ENCODE measurements at regions not wholly inside any gene's neighbourhood (a gene's known extent, or its start where the extent isn't known, plus 50 kb on each side); places are given as distances from the start of the nearest gene placed in this dataset.

DNA sequence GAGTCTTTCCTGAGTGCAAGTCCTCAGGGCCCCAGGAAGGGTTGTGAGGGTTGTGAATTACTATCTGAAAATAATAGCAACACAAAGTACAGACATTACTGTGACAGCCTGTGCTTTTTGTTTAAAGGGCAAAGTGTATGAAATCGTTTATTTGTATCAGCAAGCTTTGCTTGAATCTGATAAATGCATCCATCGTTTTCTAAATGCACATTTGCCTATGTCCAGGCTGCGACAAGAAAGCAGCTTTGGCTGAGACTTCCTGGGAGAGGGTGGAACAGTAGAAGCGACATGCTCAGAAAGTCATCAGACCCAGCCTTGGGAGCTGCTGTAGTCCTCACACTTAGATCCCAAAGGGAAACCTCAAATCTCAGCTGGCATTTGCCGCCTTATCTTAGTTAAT lies 524.2 kb upstream of the SALL3 start:
- no peak for TF ChIP-seq POLR2A (IDR thresholded peaks at IDR 0.05)
- TF ChIP-seq, protein P1, sequence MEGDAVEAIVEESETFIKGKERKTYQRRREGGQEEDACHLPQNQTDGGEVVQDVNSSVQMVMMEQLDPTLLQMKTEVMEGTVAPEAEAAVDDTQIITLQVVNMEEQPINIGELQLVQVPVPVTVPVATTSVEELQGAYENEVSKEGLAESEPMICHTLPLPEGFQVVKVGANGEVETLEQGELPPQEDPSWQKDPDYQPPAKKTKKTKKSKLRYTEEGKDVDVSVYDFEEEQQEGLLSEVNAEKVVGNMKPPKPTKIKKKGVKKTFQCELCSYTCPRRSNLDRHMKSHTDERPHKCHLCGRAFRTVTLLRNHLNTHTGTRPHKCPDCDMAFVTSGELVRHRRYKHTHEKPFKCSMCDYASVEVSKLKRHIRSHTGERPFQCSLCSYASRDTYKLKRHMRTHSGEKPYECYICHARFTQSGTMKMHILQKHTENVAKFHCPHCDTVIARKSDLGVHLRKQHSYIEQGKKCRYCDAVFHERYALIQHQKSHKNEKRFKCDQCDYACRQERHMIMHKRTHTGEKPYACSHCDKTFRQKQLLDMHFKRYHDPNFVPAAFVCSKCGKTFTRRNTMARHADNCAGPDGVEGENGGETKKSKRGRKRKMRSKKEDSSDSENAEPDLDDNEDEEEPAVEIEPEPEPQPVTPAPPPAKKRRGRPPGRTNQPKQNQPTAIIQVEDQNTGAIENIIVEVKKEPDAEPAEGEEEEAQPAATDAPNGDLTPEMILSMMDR (IDR thresholded peaks at IDR 0.05) = no peak
- Histone ChIP-seq H3K27me3 (no peaks in the 10 kb centered on the region), H3K27ac (no peak overlapping the region), H3K4me3 (no peak overlapping the region), H3K36me3 (no peaks in the 10 kb centered on the region), H3K4me1 (no peaks in the 10 kb centered on the region), H3K9me3 (no peaks in the 10 kb centered on the region)
- intact Hi-C loops (cut with DNase I) = no loop called here
- no peak for DNase-seq (ENCODE audit: extremely low spot score in 2 of 2)

DNA sequence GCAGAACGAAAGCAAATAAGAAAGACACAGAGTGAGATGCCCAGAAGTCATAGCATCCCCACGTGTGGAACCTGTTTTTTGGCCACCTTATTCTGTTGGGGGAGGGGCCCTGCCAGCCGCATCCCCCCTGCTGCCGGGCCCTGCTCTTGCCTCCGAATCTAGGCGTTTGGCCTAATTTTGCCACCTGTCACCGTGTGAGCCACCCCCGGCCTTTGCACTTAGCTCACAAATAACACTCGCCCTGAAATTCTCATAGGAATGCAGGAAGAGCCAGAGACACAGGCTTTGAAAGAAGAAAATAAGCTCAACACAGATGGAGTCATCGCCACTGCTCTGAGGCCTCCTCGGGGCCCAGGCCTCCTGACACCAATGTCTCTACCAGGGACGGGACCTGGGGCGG lies 522.6 kb upstream of the SALL3 start:
- no peak for DNase-seq (ENCODE audit: extremely low spot score in 2 of 2)
- TF ChIP-seq, protein P1 (IDR thresholded peaks at IDR 0.05) = no peak
- TF ChIP-seq POLR2A (IDR thresholded peaks at IDR 0.05) = no peak
- TF ChIP-seq POLR2AphosphoS5 (IDR thresholded peaks at IDR 0.05; ENCODE audit: insufficient read depth in 1 of 2, low read depth in 1 of 2) = no peak
- no peaks in the 10 kb centered on the region for H3K4me1 ChIP-seq
- H3K9me3 ChIP-seq = no peaks in the 10 kb centered on the region
- no peaks in the 10 kb centered on the region for H3K36me3 ChIP-seq
- H3K27ac ChIP-seq = no peak overlapping the region
- H3K4me3 ChIP-seq = no peak overlapping the region
- H3K27me3 ChIP-seq = no peaks in the 10 kb centered on the region
- intact Hi-C loops (cut with DNase I) = no loop called here

DNA sequence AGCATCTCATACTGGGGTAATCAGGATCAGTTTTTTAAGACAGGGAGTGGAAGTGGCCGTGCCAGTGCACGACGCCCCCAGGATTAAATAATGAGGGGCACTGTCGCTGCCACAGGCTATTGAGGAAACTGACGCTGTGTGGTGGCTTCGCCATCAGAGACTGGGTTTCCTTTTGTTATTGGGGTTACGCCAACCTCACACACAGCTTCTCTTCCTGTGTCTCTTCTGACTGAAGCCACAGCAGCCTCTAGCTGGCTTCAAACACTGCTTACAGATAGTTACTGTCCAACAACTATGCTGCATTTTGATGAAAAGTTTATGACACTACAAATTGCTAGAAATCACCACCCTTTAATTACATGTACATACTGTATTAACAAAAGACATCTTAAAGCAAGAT lies 521.9 kb upstream of the SALL3 start:
- H3K36me3 ChIP-seq = no peaks in the 10 kb centered on the region
- no peak for DNase-seq (ENCODE audit: extremely low spot score in 2 of 2)
- no peak overlapping the region for H3K4me3 ChIP-seq
- intact Hi-C loops (cut with DNase I) = no loop called here
- H3K4me1 ChIP-seq = no peaks in the 10 kb centered on the region
- no peak overlapping the region for H3K27ac ChIP-seq
- TF ChIP-seq POLR2AphosphoS5 (IDR thresholded peaks at IDR 0.05; ENCODE audit: insufficient read depth in 1 of 2, low read depth in 1 of 2) = no peak
- no peak for TF ChIP-seq POLR2A (IDR thresholded peaks at IDR 0.05)
- TF ChIP-seq, protein P1 (IDR thresholded peaks at IDR 0.05) = no peak
- no peaks in the 10 kb centered on the region for H3K27me3 ChIP-seq
- no peaks in the 10 kb centered on the region for H3K9me3 ChIP-seq

DNA sequence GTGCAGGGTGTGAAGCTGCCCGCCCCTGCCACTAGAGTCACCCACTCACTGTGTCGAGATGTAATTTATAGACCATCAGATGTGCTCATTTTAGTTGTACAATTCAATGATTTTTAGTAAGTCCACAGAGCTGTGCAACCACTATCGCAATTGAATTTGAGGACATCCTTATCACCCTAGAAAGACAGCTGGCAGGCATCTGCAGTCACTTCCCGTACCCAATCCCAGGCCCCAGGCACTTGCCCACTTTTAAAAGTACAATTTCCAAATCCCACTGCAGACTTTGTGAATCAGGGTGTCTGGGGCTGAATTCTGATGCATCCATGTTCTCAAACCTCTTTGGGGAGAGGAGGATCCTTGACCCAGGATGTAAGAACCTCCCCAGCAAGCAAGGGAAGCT lies 521.3 kb upstream of the SALL3 start:
- Histone ChIP-seq H3K36me3 (no peaks in the 10 kb centered on the region), H3K27me3 (no peaks in the 10 kb centered on the region), H3K4me3 (no peak overlapping the region), H3K9me3 (no peaks in the 10 kb centered on the region), H3K27ac (no peak overlapping the region), H3K4me1 (no peaks in the 10 kb centered on the region)
- no peak for DNase-seq (ENCODE audit: extremely low spot score in 2 of 2)
- TF ChIP-seq POLR2A (IDR thresholded peaks at IDR 0.05) (no peak), POLR2AphosphoS5 (IDR thresholded peaks at IDR 0.05; ENCODE audit: insufficient read depth in 1 of 2, low read depth in 1 of 2) (no peak)
- TF ChIP-seq, protein P1 (IDR thresholded peaks at IDR 0.05) = no peak
- intact Hi-C loops (cut with DNase I) = no loop called here

DNA sequence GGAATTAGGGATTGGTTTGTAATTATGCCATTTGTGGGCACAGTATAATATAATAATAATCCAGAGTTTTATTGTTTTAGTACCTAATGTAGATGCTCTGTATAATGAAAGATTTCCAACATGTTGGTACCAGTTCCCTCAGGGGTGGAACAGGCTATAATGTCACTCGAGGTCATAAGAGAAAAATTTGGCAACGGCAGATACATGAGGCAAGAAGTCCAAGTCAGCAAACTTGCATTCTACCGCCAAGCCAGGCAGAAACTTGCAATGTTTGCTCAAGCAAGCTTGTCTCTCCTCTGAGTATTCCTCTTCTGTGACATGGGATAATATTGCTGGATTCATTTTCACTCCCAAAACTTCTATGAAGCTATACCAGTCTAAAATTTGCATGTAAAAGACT lies 520.0 kb upstream of the SALL3 start:
- Histone ChIP-seq H3K4me3 (no peak overlapping the region), H3K27ac (no peak overlapping the region), H3K4me1 (no peaks in the 10 kb centered on the region), H3K36me3 (no peaks in the 10 kb centered on the region), H3K9me3 (no peaks in the 10 kb centered on the region), H3K27me3 (no peaks in the 10 kb centered on the region)
- TF ChIP-seq, protein P1 (IDR thresholded peaks at IDR 0.05) = no peak
- TF ChIP-seq POLR2A (IDR thresholded peaks at IDR 0.05) (no peak), POLR2AphosphoS5 (IDR thresholded peaks at IDR 0.05; ENCODE audit: insufficient read depth in 1 of 2, low read depth in 1 of 2) (peak in 1 of 2 donors; percentile 44)
- DNase-seq (ENCODE audit: extremely low spot score in 2 of 2) = no peak
- intact Hi-C loops (cut with DNase I) = no loop called here

All from vagina (tissue), 2 donors.